IMR-90 (cell line): ENCODE measurements at regions not wholly inside any gene's neighbourhood (a gene's known extent, or its start where the extent isn't known, plus 50 kb on each side); places are given as distances from the start of the nearest gene placed in this dataset.

ENCODE experiments used
- ATAC-seq: fragments of 200-7000 bp; cut with Tn5 transposase; 2 replicates; pipeline ENCODE4 v1.9.1; 2020; ENCODE audit warnings: low read depth, mild to moderate bottlenecking, moderate library complexity
- BruUV-seq: library from RNA; stranded (reverse); fragments of 400-500 nt; replicated peaks from 2 replicates; lab custom pipeline; 2021; lab: Mats Ljungman, UMichigan
- CTCF ChIA-PET: fragments of 300-600 bp; formaldehyde crosslinking; extraction: SDS; loops from one replicate; lab custom pipeline; 2021; ENCODE audit warnings: antibody characterized with exemption; lab: Yijun Ruan, JAX
- POLR2A ChIA-PET: fragments of 300-600 bp; sonication (Branson Sonifier 250); formaldehyde crosslinking; loops from one replicate; lab custom pipeline; 2022; ENCODE audit warnings: antibody characterized with exemption; ENCODE audit not compliant: unreplicated experiment; lab: Charles Lee
- DNase-seq: peaks from one replicate; pipeline ENCODE4 v3.0.0; 2013
- H2AFZ ChIP-seq: replicated peaks from 2 replicates; pipeline ENCODE3; 2013; ENCODE audit warnings: low read length, mild to moderate bottlenecking; ENCODE audit not compliant: poor library complexity
- H2AK5ac ChIP-seq: 2 replicates; pipeline ENCODE4 v1.6.1; 2013; ENCODE audit warnings: low read depth, low read length, inconsistent platforms
- H2AK9ac ChIP-seq: replicated peaks from 2 replicates; pipeline ENCODE3; 2013; ENCODE audit warnings: mild to moderate bottlenecking, low read depth, low read length, moderate library complexity; ENCODE audit not compliant: poor library complexity
- H2BK120ac ChIP-seq: 2 replicates; pipeline ENCODE4 v1.6.1; 2013; ENCODE audit warnings: low read depth, low read length, inconsistent platforms
- H2BK15ac ChIP-seq: 3 replicates; pipeline ENCODE4 v1.6.1; 2013; ENCODE audit warnings: low read depth, low read length, inconsistent platforms
- H2BK20ac ChIP-seq: 2 replicates; pipeline ENCODE4 v1.6.1; 2013; ENCODE audit warnings: low read depth, mild to moderate bottlenecking, inconsistent platforms, low read length, moderate library complexity
- H2BK5ac ChIP-seq: 2 replicates; pipeline ENCODE4 v1.6.1; 2013; ENCODE audit warnings: mild to moderate bottlenecking, low read depth, low read length, inconsistent platforms; ENCODE audit not compliant: poor library complexity, severe bottlenecking
- H3K14ac ChIP-seq: replicated peaks from 2 replicates; pipeline ENCODE4 v1.6.1; 2013; ENCODE audit warnings: low read depth, low read length, inconsistent platforms
- H3K18ac ChIP-seq: 2 replicates; pipeline ENCODE4 v1.6.1; 2013; ENCODE audit warnings: low read depth, low read length, control low read depth
- H3K23ac ChIP-seq: 2 replicates; pipeline ENCODE4 v1.6.1; 2013; ENCODE audit warnings: low read depth, low read length, inconsistent platforms
- H3K27ac ChIP-seq: 2 replicates; pipeline ENCODE4 v1.5.1; 2013; ENCODE audit warnings: mild to moderate bottlenecking, control low read depth, low read length; ENCODE audit not compliant: insufficient read depth
- H3K27me3 ChIP-seq: 2 replicates; pipeline ENCODE4 v1.6.1; 2013; ENCODE audit warnings: low read length; ENCODE audit not compliant: control insufficient read depth, insufficient read depth
- H3K36me3 ChIP-seq: 2 replicates; pipeline ENCODE4 v1.6.1; 2013; ENCODE audit warnings: low read length, mixed read lengths; ENCODE audit not compliant: control insufficient read depth, insufficient read depth
- H3K4ac ChIP-seq: 2 replicates; pipeline ENCODE4 v1.6.1; 2013; ENCODE audit warnings: low read depth, low read length, inconsistent platforms
- H3K4me1 ChIP-seq: 2 replicates; pipeline ENCODE4 v1.6.1; 2013; ENCODE audit warnings: low read length, mixed read lengths; ENCODE audit not compliant: control insufficient read depth, insufficient read depth
- H3K4me2 ChIP-seq: 2 replicates; pipeline ENCODE4 v1.6.1; 2013; ENCODE audit warnings: low read depth, mild to moderate bottlenecking, control low read depth, low read length, moderate library complexity
- H3K4me3 ChIP-seq: 2 replicates; pipeline ENCODE4 v1.5.1; 2013; ENCODE audit warnings: low read depth, mild to moderate bottlenecking, control low read depth, low read length, moderate library complexity; ENCODE audit not compliant: insufficient read depth
- H3K56ac ChIP-seq: 2 replicates; pipeline ENCODE4 v1.6.1; 2013; ENCODE audit warnings: low read length, inconsistent platforms; ENCODE audit not compliant: insufficient read depth; ENCODE audit errors: extremely low read depth
- H3K79me1 ChIP-seq, 2 experiments: 2 replicates each; pipeline ENCODE4 v1.6.1; 2013; ENCODE audit warnings: low read length in 2 of 2, inconsistent platforms in 1 of 2, low read depth in 1 of 2
- H3K9ac ChIP-seq: 2 replicates; pipeline ENCODE4 v1.6.1; 2013; ENCODE audit warnings: low read depth, low read length, control low read depth
- H3K9me1 ChIP-seq: 2 replicates; pipeline ENCODE4 v1.6.1; 2013; ENCODE audit warnings: low read length, inconsistent platforms; ENCODE audit not compliant: insufficient read depth
- H3K9me3 ChIP-seq: 2 replicates; pipeline ENCODE4 v1.6.1; 2013; ENCODE audit warnings: low read length; ENCODE audit not compliant: control insufficient read depth, insufficient read depth
- H4K20me1 ChIP-seq: 2 replicates; pipeline ENCODE4 v1.6.1; 2013; ENCODE audit warnings: low read length, inconsistent platforms; ENCODE audit not compliant: insufficient read depth
- H4K5ac ChIP-seq: 2 replicates; pipeline ENCODE4 v1.6.1; 2013; ENCODE audit warnings: mild to moderate bottlenecking, low read depth, low read length, control low read depth
- H4K8ac ChIP-seq, 2 experiments: 2 replicates each; pipeline ENCODE4 v1.6.1; 2013; ENCODE audit warnings: low read depth in 2 of 2, low read length in 2 of 2, control low read depth in 1 of 2, inconsistent platforms in 1 of 2
- H4K91ac ChIP-seq: 2 replicates; pipeline ENCODE4 v1.6.1; 2013; ENCODE audit warnings: low read depth, low read length, inconsistent platforms; ENCODE audit not compliant: insufficient read depth
- MAFK ChIP-seq: IDR thresholded peaks from 2 replicates; pipeline ENCODE4 v1.6.1; 2012; ENCODE audit warnings: low read depth, low read length, improper control_type of control experiment
- RAD21 ChIP-seq: IDR thresholded peaks from 2 replicates; pipeline ENCODE4 v1.6.1; 2012; ENCODE audit warnings: low read length, improper control_type of control experiment
- SMC3 ChIP-seq: fragments of 150-350 bp; IDR thresholded peaks from 2 replicates; pipeline ENCODE4 v1.6.1; 2016; ENCODE audit warnings: low read depth, mild to moderate bottlenecking, antibody characterized with exemption, low read length, moderate library complexity
- WGBS, 2 experiments: methylation state at CpG; one replicate each; pipeline versions ENCODE4 v1.1.5 to v1.1.7; 2013; ENCODE audit warnings: missing lambda C conversion rate in 2 of 2; ENCODE audit not compliant: insufficient read length in 1 of 2; ENCODE audit errors: extremely low coverage in 2 of 2; 5-methylcytosine and 5-hydroxymethylcytosine counted together
- dilution Hi-C: fragments of 300-500 bp; cut with HindIII; formaldehyde crosslinking; loops from one replicate; pipeline ENCODE4 v1.14.3; 2018; ENCODE audit warnings: low sequenced_read_pairs; ENCODE audit not compliant: unreplicated experiment
- in situ Hi-C: fragments of 300-500 bp; cut with MboI; formaldehyde crosslinking; loops from 3 replicates; pipeline ENCODE4 v1.14.3; 2019; ENCODE audit warnings: low sequenced_read_pairs, inconsistent platforms, mixed read lengths
- intact Hi-C: fragments of 100-400 bp; cut with micrococcal nuclease; formaldehyde crosslinking; loops from 2 replicates; pipeline ENCODE4 v1.10.0; 2022
- TF ChIP-seq, protein P1 (sequence below): fragments of 150-350 bp; IDR thresholded peaks from 2 replicates; pipeline ENCODE4 v1.6.1; 2016; ENCODE audit warnings: low read depth, mild to moderate bottlenecking, low read length, moderate library complexity, borderline replicate concordance

DNA sequence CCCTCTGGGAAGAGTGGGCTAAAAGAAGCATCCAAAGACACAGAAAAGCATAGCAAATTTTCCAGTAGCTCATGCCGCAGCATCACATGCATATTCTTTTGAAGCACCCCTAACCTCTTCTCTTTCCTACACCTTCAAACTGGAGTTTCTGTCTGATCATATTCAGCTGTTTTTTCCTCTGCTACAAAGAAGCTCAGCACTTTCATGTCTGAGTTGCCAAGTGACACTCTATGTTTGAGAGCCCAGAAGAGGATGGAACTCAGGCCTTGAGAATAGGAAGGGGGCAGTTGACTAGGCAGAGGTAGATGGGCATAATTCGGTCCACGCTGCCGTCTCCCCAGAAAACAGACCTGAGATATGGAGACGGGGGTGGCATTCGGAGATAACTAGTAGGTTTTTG is 489.6 kb upstream of the NR2F2 start:
- TF ChIP-seq, protein P1, sequence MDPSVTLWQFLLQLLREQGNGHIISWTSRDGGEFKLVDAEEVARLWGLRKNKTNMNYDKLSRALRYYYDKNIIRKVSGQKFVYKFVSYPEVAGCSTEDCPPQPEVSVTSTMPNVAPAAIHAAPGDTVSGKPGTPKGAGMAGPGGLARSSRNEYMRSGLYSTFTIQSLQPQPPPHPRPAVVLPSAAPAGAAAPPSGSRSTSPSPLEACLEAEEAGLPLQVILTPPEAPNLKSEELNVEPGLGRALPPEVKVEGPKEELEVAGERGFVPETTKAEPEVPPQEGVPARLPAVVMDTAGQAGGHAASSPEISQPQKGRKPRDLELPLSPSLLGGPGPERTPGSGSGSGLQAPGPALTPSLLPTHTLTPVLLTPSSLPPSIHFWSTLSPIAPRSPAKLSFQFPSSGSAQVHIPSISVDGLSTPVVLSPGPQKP = no peak
- TF ChIP-seq MAFK (no peak), SMC3 (no peak), RAD21 (no peak)
- Histone ChIP-seq H4K20me1 (no peaks in the 10 kb centered on the region), H2AK5ac (peak overlapping the region; percentile 23; the same call in 1 of the 2 replicates), H4K8ac (peak overlapping the region; percentile 8 to 65; a peak in 2 of 4 replicates), H4K5ac (peak overlapping the region; percentile 43; the same call in 1 of the 2 replicates), H3K23ac (no peak overlapping the region; the same call in 1 of the 2 replicates), H3K27me3 (no peaks in the 10 kb centered on the region), H3K9ac (no peak overlapping the region), H2BK15ac (peak overlapping the region; percentile 67; the same call in 2 of the 3 replicates), H4K91ac (peak overlapping the region; percentile 74), H3K14ac (peak overlapping the region; percentile 67), H2BK20ac (peak overlapping the region; percentile 92), H3K9me3 (no peaks in the 10 kb centered on the region), H3K27ac (peak overlapping the region; percentile 76; the same call in 1 of the 2 replicates), H2AFZ (no peak overlapping the region), H3K18ac (peak overlapping the region; percentile 87), H3K56ac (no peak overlapping the region), H3K9me1 (peaks cover 6% of the 10 kb centered on the region), H3K79me1 (no peaks in the 10 kb centered on the region), H3K4me2 (no peak overlapping the region), H2AK9ac (no peak overlapping the region), H3K4ac (peak overlapping the region; percentile 76), H2BK120ac (peak overlapping the region; percentile 79), H3K36me3 (no peaks in the 10 kb centered on the region), H2BK5ac (no peak overlapping the region), H3K4me3 (no peak overlapping the region), H3K4me1 (peaks cover 15% of the 10 kb centered on the region)
- DNase-seq (no peak), ATAC-seq (no peak)
- intact Hi-C loops (loop anchor here (10.0 kb wide), 1 partner anchor 556 kb away; no protein-coding TSS in a partner anchor), dilution Hi-C loops (no loop called here), in situ Hi-C loops (no loop called here)
- WGBS, 2 experiments = no CpG with 5 or more reads among the region's 6 CpGs
- POLR2A ChIA-PET = no interaction called here
- CTCF ChIA-PET = no interaction called here
- no TSS peak for BruUV-seq
